Esophagus muscularis mucosa (tissue), 4 donors: ENCODE measurements at regions not wholly inside any gene's neighbourhood (a gene's known extent, or its start where the extent isn't known, plus 50 kb on each side); places are given as distances from the start of the nearest gene placed in this dataset.

Experiments
- DNase-seq: peaks from one replicate; pipeline ENCODE4 v3.0.0-alpha.2; 2017; ENCODE audit errors: extremely low spot score
- H3K27ac ChIP-seq, 4 donors: fragments of 200-600 bp; sonication (generic); replicated peaks in 1 of 4; 1 replicate in 3 of 4; 2 replicates in 1 of 4; pipeline ENCODE4 v1.5.1; 2016 to 2019; ENCODE audit warnings: mild to moderate bottlenecking in 1 of 4
- H3K27me3 ChIP-seq, 4 donors: fragments of 200-600 bp; sonication (generic); one replicate each; pipeline versions ENCODE4 v1.5.1 to v1.6.0; 2016 to 2019
- H3K36me3 ChIP-seq, 4 donors: fragments of 200-600 bp; sonication (generic); one replicate each; pipeline ENCODE4 v1.5.1; 2016 to 2019
- H3K4me1 ChIP-seq, 4 donors: fragments of 200-600 bp; sonication (generic); one replicate each; pipeline ENCODE4 v1.5.1; 2016 to 2019
- H3K4me3 ChIP-seq, 4 donors: fragments of 200-600 bp; sonication (generic); 1 replicate in 2 of 4; 2 replicates in 2 of 4; pipeline ENCODE4 v1.5.1; 2016 to 2019; ENCODE audit warnings: mild to moderate bottlenecking in 4 of 4, moderate library complexity in 1 of 4
- H3K9me3 ChIP-seq, 4 donors: fragments of 200-600 bp; sonication (generic); 1 replicate in 3 of 4; 2 replicates in 1 of 4; pipeline ENCODE4 v1.5.1; 2016 to 2019
- CTCF ChIP-seq, 3 experiments: fragments of 200-600 bp in 2 of 3; fragments of 450-650 bp in 1 of 3; sonication (generic) in 2 of 3; IDR thresholded peaks; one replicate each; pipeline ENCODE4 v1.5.1; 2017 to 2019; ENCODE audit warnings: antibody characterized with exemption in 3 of 3, mild to moderate bottlenecking in 2 of 3, moderate library complexity in 1 of 3
- EP300 ChIP-seq: sonication (generic); formaldehyde crosslinking; IDR thresholded peaks from one replicate; pipeline ENCODE4 v1.6.1; 2017; ENCODE audit warnings: antibody characterized with exemption
- POLR2A ChIP-seq: fragments of 450-650 bp; IDR thresholded peaks from one replicate; pipeline ENCODE4 v1.6.1; 2017; ENCODE audit warnings: antibody characterized with exemption, moderate library complexity, mild to moderate bottlenecking, low read depth
- POLR2AphosphoS5 ChIP-seq, 2 donors: sonication (generic); formaldehyde crosslinking; IDR thresholded peaks; one replicate each; pipeline ENCODE4 v1.6.1; 2017; ENCODE audit warnings: antibody characterized with exemption in 2 of 2
- WGBS: methylation state at CpG from one replicate; pipeline ENCODE4 v1.1.5; 2018; 5-methylcytosine and 5-hydroxymethylcytosine counted together
- intact Hi-C: fragments of 100-400 bp; cut with DNase I; formaldehyde crosslinking; loops from one replicate; pipeline ENCODE4 v1.15.1; 2023

GRCh38 chr5:155303120-155303519, 289.6 kb downstream of the KIF4B start:
- intact Hi-C loops, result no loop called here
- DNase-seq, result no peak
- no peak overlapping the region for H3K4me3 ChIP-seq
- H3K4me1 ChIP-seq, result no peaks in the 10 kb centered on the region
- no peak overlapping the region for H3K27ac ChIP-seq
- no peaks in the 10 kb centered on the region for H3K9me3 ChIP-seq
- no peaks in the 10 kb centered on the region for H3K27me3 ChIP-seq
- 74% methylated on average over 3 of the region's 3 CpGs for WGBS
- H3K36me3 ChIP-seq, result no peaks in the 10 kb centered on the region
- TF ChIP-seq POLR2A, result no peak
- TF ChIP-seq POLR2AphosphoS5 (IDR thresholded peaks at IDR 0.05), result no peak
- no peak for TF ChIP-seq CTCF (IDR thresholded peaks at IDR 0.05)
- TF ChIP-seq EP300, result no peak

GRCh38 chr5:155307229-155307628, 293.7 kb downstream of the KIF4B start:
- Histone ChIP-seq H3K4me1 (peaks cover 0 to 11% (median 2%) of the 10 kb centered on the region in 4 donors), H3K4me3 (no peak overlapping the region), H3K36me3 (no peaks in the 10 kb centered on the region), H3K9me3 (no peaks in the 10 kb centered on the region), H3K27ac (no peak overlapping the region), H3K27me3 (no peaks in the 10 kb centered on the region)
- 97% methylated on average over 3 of the region's 3 CpGs for WGBS
- DNase-seq, result no peak
- intact Hi-C loops, result no loop called here
- TF ChIP-seq EP300, result no peak
- no peak for TF ChIP-seq POLR2A
- TF ChIP-seq POLR2AphosphoS5 (IDR thresholded peaks at IDR 0.05), result no peak
- no peak for TF ChIP-seq CTCF (IDR thresholded peaks at IDR 0.05)

- H3K4me3 ChIP-seq, result no peak overlapping the region
- H3K27ac ChIP-seq, result no peak overlapping the region
- H3K9me3 ChIP-seq, result no peaks in the 10 kb centered on the region
- DNase-seq, result no peak
- intact Hi-C loops, result no loop called here
- TF ChIP-seq CTCF (IDR thresholded peaks at IDR 0.05) (no peak), POLR2AphosphoS5 (IDR thresholded peaks at IDR 0.05) (no peak), POLR2A (no peak), EP300 (no peak)
- no peaks in the 10 kb centered on the region for H3K36me3 ChIP-seq
- no peaks in the 10 kb centered on the region for H3K27me3 ChIP-seq
- H3K4me1 ChIP-seq, result peaks cover 0 to 11% (median 2%) of the 10 kb centered on the region in 4 donors
Measured at GRCh38 chr5:155308289-155308688, 294.7 kb downstream of the KIF4B start.

GRCh38 chr5:155309021-155309746, 295.6 kb downstream of the KIF4B start:
- intact Hi-C loops, result no loop called here
- no peaks in the 10 kb centered on the region for H3K27me3 ChIP-seq
- H3K36me3 ChIP-seq, result no peaks in the 10 kb centered on the region
- H3K4me3 ChIP-seq, result no peak overlapping the region
- DNase-seq, result no peak
- H3K4me1 ChIP-seq, result peaks cover 0 to 11% (median 2%) of the 10 kb centered on the region in 4 donors
- WGBS, result 53% methylated on average over 4 of the region's 4 CpGs
- no peaks in the 10 kb centered on the region for H3K9me3 ChIP-seq
- no peak for TF ChIP-seq EP300
- TF ChIP-seq CTCF (IDR thresholded peaks at IDR 0.05), result no peak
- no peak for TF ChIP-seq POLR2A
- TF ChIP-seq POLR2AphosphoS5 (IDR thresholded peaks at IDR 0.05), result no peak
- no peak overlapping the region for H3K27ac ChIP-seq

GRCh38 chr5:155311721-155312120, 298.2 kb downstream of the KIF4B start:
- intact Hi-C loops, result no loop called here
- WGBS, result 61% methylated on average over 1 of the region's 1 CpG
- TF ChIP-seq CTCF (IDR thresholded peaks at IDR 0.05), result no peak
- no peak for TF ChIP-seq EP300
- TF ChIP-seq POLR2AphosphoS5 (IDR thresholded peaks at IDR 0.05), result no peak
- TF ChIP-seq POLR2A, result no peak
- Histone ChIP-seq H3K36me3 (no peaks in the 10 kb centered on the region), H3K9me3 (no peaks in the 10 kb centered on the region), H3K4me1 (peaks cover 0 to 11% (median 2%) of the 10 kb centered on the region in 4 donors), H3K27ac (no peak overlapping the region), H3K4me3 (no peak overlapping the region), H3K27me3 (no peaks in the 10 kb centered on the region)
- DNase-seq, result no peak
